GM12865 (cell line): ENCODE measurements at regions not wholly inside any gene's neighbourhood (a gene's known extent, or its start where the extent isn't known, plus 50 kb on each side); places are given as distances from the start of the nearest gene placed in this dataset.
"Not testable (repeated sequence)": the region's sequence is repeated elsewhere in the genome, so short reads cannot be mapped to it uniquely, and the experiment has no call there.

Source experiments
- DNase-seq: peaks from one replicate; pipeline ENCODE4 v3.0.0; 2010; ENCODE audit warnings: low read depth
- H3K4me3 ChIP-seq: 2 replicates; pipeline ENCODE4 v1.5.1; 2011; ENCODE audit warnings: mild to moderate bottlenecking, low read depth, low read length, control low read depth
- TF ChIP-seq, protein P1 (sequence below): IDR thresholded peaks from 2 replicates; pipeline ENCODE4 v1.5.1; 2011; ENCODE audit warnings: low read length, control low read depth, low read depth, inconsistent platforms; ENCODE audit not compliant: insufficient read depth; ENCODE audit errors: missing control alignments

GRCh38 chr2:72024451-72025175 lies 123.0 kb downstream of the CYP26B1 start:
- H3K4me3 ChIP-seq, result no peak overlapping the region
- TF ChIP-seq, protein P1, sequence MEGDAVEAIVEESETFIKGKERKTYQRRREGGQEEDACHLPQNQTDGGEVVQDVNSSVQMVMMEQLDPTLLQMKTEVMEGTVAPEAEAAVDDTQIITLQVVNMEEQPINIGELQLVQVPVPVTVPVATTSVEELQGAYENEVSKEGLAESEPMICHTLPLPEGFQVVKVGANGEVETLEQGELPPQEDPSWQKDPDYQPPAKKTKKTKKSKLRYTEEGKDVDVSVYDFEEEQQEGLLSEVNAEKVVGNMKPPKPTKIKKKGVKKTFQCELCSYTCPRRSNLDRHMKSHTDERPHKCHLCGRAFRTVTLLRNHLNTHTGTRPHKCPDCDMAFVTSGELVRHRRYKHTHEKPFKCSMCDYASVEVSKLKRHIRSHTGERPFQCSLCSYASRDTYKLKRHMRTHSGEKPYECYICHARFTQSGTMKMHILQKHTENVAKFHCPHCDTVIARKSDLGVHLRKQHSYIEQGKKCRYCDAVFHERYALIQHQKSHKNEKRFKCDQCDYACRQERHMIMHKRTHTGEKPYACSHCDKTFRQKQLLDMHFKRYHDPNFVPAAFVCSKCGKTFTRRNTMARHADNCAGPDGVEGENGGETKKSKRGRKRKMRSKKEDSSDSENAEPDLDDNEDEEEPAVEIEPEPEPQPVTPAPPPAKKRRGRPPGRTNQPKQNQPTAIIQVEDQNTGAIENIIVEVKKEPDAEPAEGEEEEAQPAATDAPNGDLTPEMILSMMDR, result no peak
- no peak for DNase-seq

DNA sequence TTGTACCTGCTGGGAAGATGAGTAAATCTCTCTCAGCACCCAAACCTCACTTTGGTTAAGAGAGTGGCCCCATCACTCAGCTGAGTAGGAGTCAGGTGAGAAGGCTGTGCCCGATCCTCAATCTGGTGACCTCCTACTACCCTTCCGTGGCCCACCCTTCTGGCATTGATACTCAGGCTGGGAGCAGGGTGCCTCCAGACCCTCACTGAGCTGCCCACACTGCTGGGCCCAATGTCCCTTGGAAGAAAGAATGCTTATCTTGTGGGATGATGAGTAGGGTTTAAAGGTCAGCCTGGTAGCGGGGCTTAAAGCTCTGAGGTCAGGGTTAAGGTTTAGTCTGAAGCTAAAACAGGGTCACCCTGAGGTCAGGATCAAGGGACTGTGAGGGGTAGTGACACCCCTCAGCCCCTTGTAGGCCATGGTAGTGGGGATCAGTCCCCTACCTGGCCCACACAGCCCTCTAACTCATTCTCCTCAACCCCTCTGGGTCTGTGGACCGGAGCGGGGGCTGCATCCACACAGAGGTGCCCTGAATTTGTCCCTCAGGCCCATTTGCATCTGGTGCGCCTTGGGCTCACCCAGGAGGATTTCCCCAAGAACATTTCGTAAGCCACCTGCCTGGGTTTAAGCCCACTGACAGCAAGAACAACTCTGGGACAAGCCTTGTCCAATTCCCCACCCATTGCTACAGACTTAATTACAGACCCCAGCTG lies 123.8 kb downstream of the CYP26B1 start:
- TF ChIP-seq, protein P1, result no peak
- no peak overlapping the region for H3K4me3 ChIP-seq
- no peak for DNase-seq

GRCh38 chr2:72021371-72021770 lies 126.3 kb downstream of the CYP26B1 start:
- not testable (repeated sequence) for H3K4me3 ChIP-seq, DNase-seq

- TF ChIP-seq, protein P1, result no peak
- no peak for DNase-seq
- no peak overlapping the region for H3K4me3 ChIP-seq
Observed at GRCh38 chr2:72015266-72015665, 132.4 kb downstream of the CYP26B1 start.

- no peak for DNase-seq
- H3K4me3 ChIP-seq, result no peak overlapping the region
Observed at GRCh38 chr2:72014831-72015230, 132.8 kb downstream of the CYP26B1 start.

DNA sequence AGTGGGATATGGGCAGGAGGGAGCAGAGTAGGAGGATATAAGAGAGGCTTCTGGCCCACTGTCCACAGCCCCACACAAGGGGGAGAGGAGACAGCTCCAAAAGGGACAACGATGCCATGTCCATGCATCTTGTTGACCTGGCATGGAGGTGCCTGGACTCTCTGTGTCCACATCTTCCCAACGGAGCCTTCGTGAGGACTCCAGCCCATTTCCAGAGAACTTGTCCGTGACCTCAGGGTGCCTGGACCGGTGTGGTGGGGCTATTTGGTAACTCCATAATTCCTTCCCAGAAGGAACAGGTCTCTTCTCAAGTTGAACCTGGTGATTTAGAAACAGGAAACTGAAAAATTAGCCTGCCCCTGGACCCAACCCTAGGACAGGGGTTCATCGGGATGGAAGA lies 133.9 kb downstream of the CYP26B1 start:
- TF ChIP-seq, protein P1, result no peak
- no peak for DNase-seq
- no peak overlapping the region for H3K4me3 ChIP-seq

More at GRCh38 chr2:72014831-72015230, 132.8 kb downstream of the CYP26B1 start:
- TF ChIP-seq, protein P1, result no peak

GRCh38 chr2:72012886-72013574 lies 134.6 kb downstream of the CYP26B1 start:
- TF ChIP-seq, protein P1, result no peak
- H3K4me3 ChIP-seq, result no peak overlapping the region
- no peak for DNase-seq
